ELF-1 (cell line): ENCODE measurements at regions not wholly inside any gene's neighbourhood (a gene's known extent, or its start where the extent isn't known, plus 50 kb on each side); places are given as distances from the start of the nearest gene placed in this dataset.
A peak's percentile ranks its signal among the peaks of the same experiment; 100 is the strongest.

Experiments used
- DNase-seq: peaks from one replicate; pipeline ENCODE4 v3.0.0-alpha.2; 2016; ENCODE audit warnings: low read depth, low spot score

DNA sequence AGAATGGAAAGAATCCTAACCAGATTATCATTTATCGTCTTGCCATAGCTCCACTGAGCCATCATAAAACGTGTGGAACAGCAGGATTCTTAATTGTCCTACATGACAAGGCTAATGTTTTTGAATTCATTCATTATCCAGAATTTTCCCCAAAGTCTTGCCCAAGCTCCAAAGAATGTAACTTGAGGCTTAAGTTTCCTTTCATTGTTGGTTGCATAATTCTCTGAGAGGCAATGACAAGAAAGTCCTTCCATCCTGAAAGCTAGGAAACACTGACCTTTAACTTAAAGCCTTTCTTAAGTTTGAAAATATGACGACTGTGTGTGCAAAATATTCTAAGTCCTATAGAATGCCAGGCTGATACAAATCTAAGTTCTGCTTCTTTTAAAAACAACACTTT is 546.1 kb downstream of the SUCLA2 start:
- no peak for DNase-seq

DNA sequence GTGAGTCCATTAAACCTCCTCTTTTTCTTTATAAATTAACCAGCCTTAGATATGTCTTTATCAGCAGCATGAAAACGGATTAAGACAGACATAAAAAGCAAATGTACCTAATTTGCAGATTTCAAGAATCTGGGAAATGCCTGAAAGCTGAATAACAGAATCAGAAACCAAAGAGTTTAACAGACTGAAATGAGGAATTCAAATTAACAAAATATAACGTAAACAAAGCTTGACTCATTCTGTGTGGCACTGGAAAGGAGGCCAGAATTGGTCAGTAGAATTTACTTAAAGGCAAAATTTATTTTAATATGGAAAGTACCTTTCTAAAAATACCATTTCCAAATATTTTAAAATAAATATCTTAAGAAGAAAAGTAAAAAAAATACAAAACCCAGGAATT is 540.6 kb upstream of the HTR2A start:
- no peak for DNase-seq

DNA sequence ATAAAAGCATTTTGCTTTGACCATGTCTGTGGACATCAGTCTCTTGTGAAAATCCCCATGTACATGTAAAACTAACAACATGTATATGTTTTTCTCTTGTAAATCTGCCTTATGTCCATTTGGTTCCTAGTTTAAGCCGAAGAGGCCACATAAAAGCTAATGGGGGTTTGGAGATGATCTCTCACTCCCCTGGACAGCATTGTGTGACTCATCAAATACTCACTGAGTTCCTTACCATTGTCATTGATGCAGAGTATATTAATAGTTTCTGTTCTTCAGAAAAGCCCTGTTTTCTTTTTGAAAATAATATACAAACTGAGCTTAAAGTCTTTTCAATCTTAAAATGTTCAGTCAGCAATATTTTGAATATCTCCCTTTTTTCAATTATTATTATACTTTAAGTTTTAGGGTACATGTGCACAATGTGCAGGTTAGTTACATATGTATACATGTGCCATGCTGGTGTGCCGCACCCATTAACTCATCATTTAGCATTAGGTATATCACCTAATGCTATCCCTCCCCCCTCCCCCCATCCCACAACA is 536.7 kb upstream of the HTR2A start:
- no peak for DNase-seq

DNA sequence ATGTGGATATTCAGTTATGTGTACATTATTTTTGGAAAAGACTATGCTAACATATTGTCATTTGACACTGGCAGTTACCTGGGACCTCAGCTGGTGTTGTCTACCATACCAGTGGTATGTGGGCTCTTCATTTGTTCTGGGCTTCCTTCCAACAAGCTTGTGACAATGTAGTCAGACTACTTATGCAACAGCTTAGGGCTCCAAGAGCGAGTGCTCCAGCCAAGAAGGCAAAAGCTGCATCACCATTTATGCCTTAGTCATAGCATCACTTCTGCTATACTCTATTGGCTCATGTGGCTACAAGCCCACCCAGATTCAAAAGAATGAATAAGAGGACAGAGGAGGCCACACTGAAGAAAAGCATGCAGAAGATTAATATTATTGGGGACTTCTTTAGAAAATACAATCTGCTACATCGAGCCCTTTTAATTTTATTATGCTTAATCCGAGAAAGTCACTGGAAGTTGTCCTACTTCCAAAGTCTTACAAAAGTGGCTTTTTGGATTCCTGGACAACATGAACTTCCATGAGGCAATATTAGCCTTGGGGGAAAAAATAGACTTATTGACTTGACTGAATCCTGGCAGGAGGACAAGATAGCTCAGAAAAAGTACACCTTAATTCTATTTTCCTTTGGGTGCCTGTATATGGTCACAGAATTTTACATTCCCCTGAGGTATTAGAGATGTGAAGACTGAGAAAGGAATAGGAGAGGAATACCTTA is 529.4 kb upstream of the HTR2A start:
- no peak for DNase-seq

DNA sequence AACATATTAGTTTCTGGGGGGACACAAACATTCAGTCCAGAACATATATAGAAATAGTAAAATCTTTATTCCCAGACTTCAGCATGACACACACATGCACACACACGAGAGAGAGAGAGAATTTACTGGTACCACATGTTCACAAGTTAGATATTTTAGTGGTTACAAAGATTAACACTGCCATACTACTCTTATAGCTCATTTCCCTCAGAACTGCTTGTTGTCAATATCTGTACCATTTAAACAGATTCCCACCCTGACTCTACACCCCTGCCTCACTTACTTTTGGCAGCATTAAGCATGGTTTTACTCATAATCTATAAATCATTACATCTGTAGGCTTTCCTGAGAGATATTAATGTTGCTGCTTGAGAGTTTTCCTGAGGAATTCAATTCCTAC is 524.7 kb upstream of the HTR2A start:
- no peak for DNase-seq

DNA sequence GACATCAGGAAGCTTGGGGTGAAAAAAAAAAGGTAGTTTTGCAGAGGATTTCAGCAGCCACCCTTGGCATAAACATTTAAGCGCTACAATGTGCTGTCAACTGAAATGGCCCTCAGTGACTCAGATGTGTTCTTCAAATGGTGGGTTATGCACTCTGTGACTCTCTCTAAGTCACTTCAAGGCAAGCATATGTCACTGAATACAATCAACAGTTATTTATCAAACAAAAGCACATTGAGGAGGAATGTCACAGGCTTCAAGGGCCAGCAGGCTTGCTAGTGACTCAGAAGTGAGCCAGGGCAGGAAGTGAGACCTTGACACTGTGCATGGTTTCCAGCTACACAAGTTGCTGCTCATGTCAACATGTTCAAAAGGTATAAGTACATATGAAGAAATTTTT is 523.7 kb upstream of the HTR2A start:
- DNase-seq, result no peak

DNA sequence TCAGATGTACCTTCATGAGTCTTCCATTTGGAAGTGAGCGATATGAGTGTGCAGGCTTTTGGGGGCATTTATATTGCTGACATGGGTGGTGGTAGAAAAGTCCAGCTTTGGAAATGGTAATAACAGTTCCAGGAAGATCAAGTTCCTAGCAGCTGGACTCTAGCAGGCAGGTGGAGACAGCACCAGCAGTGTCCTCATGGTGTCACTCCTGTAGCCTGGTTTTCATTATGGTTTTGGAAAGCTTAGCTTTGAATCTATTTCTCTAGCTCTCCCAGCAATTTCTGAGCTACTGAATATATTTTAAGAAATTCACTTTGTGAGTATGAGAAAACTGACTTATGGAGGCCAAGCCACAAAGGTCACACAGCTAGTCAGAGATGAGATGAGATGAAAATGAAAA is 523.2 kb upstream of the HTR2A start:
- no peak for DNase-seq

DNA sequence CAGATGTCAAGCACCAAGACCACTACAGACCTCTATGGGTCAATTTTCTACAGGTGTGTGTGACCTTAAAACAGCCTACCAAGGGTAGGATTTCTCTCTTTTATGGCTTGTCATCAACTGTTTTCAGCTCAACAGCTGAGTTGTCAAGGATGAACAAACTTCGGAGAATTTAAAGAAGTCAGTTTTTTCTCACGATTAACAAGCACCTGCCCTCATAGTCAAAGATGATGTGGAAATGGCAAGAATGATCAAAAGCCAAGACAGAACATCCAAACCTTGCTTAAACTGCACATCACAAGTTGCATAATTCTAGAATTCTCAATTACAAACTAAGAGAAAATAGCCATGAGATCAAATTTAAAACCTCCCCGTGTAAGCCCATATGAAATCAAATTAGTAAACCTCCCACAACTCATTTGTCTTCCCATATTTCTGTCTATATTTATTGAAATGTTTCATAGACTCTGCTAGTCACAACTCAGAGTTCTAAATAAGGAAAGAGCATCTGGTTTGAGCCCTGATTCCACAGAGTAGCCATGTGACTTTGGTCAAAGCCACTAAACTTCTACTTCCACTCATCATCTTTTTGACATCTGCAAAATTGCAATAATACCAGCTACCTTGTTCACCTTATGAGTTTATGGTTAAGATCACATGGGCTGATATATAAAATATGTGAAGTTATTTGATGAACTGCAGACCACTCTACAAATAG is 521.5 kb upstream of the HTR2A start:
- no peak for DNase-seq

DNA sequence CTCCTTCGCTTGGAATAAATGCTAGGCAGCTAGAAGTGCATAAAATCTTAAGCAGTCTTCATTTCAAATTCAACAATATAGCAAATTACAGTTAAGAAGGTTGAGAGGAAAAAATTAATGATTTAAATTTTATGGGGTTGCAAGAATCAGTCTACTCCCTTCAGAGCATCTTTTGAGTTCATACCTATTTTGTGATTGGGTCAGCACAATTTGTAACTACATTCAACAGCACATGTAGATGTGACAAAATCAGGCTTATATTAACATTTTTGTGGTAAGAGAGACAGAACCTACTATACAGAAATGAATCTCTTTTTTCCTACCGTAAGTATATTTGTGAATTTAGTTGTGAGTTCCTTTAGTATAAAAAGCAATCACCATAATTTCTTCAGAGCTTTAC is 520.6 kb upstream of the HTR2A start:
- DNase-seq, result no peak

DNA sequence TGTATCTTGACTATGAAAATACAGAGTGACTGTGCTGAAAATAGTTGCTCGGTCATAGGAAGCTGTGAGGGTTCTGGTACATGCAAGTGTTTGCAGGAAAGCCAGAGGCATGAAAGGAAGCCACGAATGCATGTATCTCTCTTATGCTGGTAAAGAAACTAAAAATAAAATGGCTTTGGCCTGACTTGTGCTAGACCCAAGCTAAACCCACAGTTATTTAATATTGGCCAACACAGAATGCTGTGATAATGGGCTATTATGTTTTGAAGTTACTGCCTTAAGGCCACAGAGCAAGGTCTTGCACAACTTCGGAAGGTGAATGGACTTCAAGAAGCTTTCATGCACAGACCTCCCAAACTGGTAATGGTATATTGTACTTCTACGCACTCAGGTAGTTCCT is 518.2 kb upstream of the HTR2A start:
- DNase-seq, result no peak

DNA sequence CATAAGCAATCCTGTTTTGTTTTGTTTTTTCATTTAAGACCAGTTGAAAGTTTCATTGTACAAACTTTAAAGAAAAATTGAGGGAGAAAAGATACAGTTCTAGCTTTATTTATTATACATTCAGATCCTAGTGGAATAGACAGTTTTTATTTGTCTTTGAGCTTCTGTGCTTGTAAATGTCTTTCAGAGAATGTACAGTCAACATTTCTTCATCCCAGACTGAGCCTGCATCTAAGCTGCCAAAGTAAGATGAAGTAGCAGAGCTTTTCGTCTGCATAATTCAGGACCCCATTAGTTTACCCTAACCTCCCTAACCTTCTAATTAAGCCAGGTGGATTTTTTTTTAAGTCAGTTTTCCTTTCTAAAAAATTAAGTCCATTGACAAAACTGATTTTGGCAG is 516.7 kb upstream of the HTR2A start:
- no peak for DNase-seq

DNA sequence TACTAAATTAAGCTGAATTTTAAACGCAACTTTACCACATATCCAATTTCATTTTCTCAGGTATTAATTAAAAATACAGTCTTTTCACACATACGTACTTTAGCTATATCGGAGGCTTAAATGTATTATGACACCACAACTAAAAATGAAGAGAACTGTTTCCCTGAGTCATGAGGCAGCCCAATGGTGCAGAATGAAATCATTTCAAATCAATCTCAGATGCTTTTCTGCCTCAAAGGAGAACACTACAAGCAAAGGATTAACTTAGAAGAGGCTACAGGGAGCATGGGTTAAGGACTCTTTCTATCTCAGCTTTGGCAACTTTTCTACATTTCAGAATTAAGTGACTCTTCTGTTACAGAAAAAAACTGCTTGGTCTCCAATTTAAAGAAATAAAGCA is 516.3 kb upstream of the HTR2A start:
- DNase-seq, result no peak

DNA sequence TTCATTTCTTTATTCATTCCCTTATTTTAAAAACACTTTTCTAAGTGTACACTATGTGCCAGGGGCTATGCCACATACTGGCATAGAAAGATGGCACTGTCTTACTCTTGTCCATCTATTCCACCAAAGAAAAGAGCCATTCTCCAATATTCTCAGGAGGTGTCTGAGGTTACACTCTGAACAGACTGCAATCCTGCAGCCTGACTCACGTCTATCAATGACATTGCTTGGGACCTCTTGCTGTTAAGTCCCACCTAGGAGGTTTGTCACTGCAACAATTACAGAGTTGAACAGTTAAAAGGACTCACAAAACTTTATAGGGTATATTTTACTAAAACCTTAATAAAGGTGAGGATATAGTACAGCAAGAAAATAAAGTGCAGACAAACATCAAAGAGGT is 512.9 kb upstream of the HTR2A start:
- DNase-seq, result no peak

DNA sequence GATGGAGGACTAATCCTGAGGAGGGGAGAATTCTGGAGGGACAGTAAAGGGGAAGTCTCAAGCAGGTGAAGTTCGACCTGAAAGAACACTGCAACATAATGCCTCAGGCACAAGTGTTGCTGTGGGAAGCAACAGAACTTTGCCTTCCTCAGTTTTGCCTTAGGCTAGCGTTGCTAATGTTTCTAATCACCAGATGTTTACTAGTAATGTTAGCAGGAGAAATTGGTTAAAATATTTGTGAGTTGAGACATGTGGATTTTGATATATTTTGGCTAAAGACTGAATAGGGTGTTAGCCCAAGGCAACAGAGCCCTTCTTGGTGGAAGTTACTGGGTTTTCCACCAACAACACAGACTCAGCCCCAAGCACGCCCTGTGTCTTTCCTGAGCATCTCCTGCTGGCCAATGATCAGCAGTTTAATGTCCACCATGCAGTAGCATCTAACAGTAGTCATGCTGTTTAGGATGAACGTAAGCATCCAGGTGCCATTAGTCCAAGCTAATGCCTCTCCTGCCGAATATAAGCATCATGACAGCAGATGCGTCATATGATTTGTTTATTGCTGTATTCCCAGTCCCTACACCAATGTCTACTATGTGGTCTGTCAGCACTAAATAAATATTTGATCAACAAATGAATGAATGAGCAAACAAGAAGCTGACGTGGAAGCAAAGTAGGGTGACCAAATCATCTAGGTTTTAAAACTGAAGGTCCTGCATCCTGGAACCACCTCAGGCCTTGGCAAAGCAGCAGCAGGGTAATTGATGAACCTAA is 511.9 kb upstream of the HTR2A start:
- no peak for DNase-seq

DNA sequence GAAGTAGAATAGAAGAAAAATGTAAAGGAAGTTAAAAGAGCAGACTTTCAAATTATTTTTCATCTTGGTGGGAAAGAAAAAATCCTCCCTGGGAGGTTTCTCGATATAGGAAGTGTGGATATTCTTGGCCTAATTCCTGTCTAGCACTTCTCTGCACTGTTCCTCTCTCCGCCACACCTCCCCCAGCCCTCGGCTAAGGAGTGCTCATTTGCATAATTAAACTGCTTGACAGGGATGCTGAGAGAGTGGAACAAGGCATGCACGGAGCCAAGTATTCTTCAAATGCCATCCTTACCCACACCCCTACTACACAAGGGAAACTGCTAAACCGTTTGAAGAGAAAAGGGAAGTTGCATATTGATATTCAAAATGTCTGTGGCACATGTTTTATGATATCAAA is 511.0 kb upstream of the HTR2A start:
- DNase-seq, result no peak

DNA sequence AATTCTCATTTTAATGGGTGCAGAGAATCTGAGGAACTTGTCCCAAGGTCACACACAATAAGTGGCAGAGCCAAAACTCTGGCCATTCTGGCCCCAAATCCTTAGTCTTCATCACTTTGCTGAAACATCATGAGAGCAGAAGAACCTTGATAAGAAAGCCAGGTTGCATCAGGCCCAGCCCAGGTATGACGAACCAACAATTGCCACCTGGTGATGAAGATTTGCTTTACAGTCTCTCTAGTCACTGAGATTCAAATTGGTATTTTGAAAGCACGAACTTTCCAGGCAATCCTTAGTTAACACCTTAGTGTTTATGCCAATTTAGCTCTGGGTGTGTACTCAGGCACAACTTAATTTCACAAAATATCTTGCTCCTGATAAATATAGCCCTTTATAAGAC is 502.7 kb upstream of the HTR2A start:
- no peak for DNase-seq

DNA sequence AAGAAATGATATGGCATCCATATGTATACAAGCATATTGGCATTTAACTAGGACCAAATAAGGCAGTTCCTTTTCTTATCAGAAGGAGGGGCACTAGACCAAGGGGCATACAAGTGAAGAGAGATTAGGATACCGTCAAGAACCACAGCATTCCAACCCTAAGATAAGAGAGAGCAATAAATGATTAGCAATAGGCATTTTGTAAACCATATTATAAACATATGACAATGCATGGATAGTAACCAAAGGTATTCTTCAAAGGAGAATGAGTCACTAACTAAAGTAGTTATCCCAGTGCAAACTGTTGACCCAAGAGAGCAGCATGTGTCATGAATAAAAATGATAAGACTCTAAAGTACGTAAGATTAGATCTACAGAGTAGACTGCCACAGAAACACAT is 500.9 kb upstream of the HTR2A start:
- DNase-seq, result no peak

DNA sequence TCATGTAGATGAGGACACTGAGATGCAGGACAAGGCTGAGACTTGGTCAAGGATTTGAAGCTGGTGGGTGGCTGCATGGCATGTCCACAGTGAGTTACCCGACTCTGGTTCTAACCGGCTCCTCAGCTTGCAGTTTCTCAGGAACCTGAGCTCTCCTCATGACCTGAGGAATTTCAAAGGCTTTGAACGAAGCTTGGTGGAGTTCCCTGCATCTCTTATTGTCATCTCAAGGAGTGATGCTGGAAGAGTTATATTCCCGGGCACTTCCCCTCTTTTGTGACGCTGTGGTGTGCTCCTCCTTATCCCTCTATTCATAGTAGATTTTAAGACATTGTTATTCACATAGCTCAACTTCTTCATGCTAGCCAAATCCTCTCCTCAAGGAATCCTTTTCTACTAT is 500.1 kb upstream of the HTR2A start:
- peak; percentile 7 for DNase-seq

DNA sequence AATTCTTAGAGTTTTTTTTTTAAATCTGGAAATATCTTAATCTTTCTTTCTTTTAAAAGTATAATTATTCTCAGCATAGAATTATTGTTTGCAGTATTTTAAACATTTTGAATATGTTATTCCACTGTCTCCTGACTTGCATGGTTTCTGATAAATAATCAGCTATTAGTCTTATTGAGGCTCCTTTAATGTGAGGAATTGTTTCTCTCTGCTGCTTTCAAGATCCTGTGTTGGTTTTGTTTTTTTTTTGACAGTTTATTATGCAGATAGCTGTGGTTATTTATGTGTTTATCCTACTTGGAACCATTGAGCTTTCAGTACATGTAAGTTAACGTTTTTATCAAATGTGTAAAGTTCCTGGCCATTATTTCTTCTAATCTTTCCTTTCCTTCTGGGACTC is 477.9 kb upstream of the HTR2A start:
- no peak for DNase-seq

DNA sequence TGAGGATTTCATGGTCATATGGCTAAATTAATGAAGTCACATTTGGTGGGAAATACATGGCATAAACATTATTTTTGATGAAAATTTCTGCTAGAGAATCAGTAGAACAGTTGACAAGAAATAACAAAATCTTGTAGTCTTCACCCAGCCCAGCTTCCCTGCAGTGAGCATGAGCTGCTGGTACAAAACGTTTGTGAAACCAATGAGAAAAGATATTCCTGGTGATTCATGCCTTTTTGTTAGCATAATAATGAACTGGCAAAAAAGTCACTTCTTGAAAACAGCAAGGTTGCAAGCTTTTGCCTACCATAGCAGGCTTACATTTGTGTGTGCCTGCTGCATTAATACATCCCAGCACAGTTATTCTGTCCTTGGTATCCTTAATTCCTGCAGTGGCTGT is 475.9 kb upstream of the HTR2A start:
- no peak for DNase-seq

DNA sequence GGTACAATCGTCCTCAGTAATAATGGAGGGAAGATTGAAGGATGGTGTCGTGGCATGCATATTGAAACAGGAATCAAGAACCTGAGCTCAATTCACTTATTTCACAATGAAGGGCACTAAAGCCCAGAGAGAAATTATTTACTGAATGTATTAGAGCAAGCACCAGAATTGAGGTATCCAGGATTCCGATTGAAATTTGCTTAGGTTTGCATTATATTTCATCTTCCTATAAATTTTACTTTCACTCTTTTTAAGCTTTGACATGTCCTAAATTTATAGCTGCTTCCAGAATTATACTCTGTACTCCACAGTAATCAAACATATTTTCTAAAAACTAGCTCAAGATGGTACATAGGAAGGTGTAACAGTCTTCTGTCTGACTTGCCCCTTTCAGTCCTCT is 454.9 kb upstream of the HTR2A start:
- DNase-seq, result no peak

DNA sequence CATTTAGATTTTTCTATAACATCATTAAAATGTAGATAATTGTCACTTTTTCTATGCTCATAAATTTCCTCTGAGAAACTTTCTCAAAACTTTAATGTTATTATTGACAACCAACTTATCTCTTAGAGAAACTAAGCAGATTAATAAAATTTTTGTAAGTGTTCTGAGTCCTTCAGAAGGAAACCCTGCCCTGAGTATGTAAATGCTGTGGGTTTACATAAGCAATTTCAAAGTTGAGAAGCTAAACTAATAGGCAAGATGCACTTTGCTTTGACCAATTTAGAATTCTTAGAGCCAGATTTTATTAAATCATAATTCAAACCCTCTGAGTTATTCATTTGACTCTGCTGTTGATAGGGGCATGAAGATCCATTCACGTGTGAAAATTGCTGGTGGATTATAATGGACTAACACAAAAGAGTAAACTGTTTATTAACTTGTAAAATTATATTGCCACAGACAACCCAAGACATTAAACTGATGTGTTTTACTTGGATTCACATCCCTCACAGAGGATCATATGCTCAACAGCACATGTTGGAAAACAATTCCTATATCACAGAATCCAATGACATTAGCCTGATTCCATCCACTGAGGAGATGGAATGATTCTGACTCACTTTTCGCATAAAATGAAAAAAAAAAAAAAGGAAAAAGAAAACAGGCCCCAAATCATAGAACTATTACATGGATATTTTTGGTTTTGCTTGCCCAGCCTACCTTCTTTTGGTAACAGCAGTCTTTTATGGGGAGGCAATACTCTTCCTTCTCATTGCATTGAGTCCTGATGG is 453.7 kb upstream of the HTR2A start:
- no peak for DNase-seq
